ENCODE measurements at regions not wholly inside any gene's neighbourhood (a gene's known extent, or its start where the extent isn't known, plus 50 kb on each side); places are given as distances from the start of the nearest gene placed in this dataset.

- no peak for TF ChIP-seq EZH2 (IDR thresholded peaks at IDR 0.05; ENCODE audit: low read depth)
- no peak for TF ChIP-seq CTCF (conservative IDR thresholded peaks at IDR 0.05)
- intact Hi-C loops (cut with micrococcal nuclease; ENCODE audit: unreplicated experiment): no loop called here
- no peak for DNase-seq
- Histone ChIP-seq H3K79me2 (ENCODE audit: low read depth) (no peaks in the 10 kb centered on the region), H3K27ac (no peak overlapping the region), H3K36me3 (ENCODE audit: low read depth) (no peaks in the 10 kb centered on the region), H3K4me2 (no peak overlapping the region), H3K9me3 (ENCODE audit: insufficient read depth, low read depth) (no peaks in the 10 kb centered on the region), H3K4me3 (no peak overlapping the region), H3K4me1 (replicated peaks; ENCODE audit: insufficient read depth) (no peaks in the 10 kb centered on the region), H4K20me1 (ENCODE audit: insufficient read depth) (no peaks in the 10 kb centered on the region), H3F3A (ENCODE audit: insufficient read depth, low read depth) (no peaks in the 10 kb centered on the region), H3K9me2 (ENCODE audit: insufficient read depth) (0 out of 2 replicates have a peak, but pooled peaks cover 3% of the 10 kb centered on the region), H2AFZ (no peak overlapping the region), H3K27me3 (ENCODE audit: insufficient read depth, low read depth) (no peaks in the 10 kb centered on the region)
- no TSS peak for BruUV-seq (replicated peaks)
- POLR2A ChIA-PET (ENCODE audit: unreplicated experiment): no interaction called here
- CTCF ChIA-PET: no interaction called here
These were observed 1112.6 kb downstream of the IGSF11 start for GRCh38 chr3:117922039-117922438.

- Histone ChIP-seq H3K9me3 (ENCODE audit: insufficient read depth, low read depth) (no peaks in the 10 kb centered on the region), H3K36me3 (ENCODE audit: low read depth) (no peaks in the 10 kb centered on the region), H3F3A (ENCODE audit: insufficient read depth, low read depth) (no peaks in the 10 kb centered on the region), H3K4me3 (no peak overlapping the region), H4K20me1 (ENCODE audit: insufficient read depth) (no peaks in the 10 kb centered on the region), H3K27me3 (ENCODE audit: insufficient read depth, low read depth) (no peaks in the 10 kb centered on the region), H3K27ac (no peak overlapping the region), H3K4me1 (replicated peaks; ENCODE audit: insufficient read depth) (no peaks in the 10 kb centered on the region), H3K9me2 (ENCODE audit: insufficient read depth) (0 out of 2 replicates have a peak, but pooled peaks cover 3% of the 10 kb centered on the region), H3K4me2 (no peak overlapping the region), H3K79me2 (ENCODE audit: low read depth) (no peaks in the 10 kb centered on the region), H2AFZ (no peak overlapping the region)
- TF ChIP-seq EZH2 (IDR thresholded peaks at IDR 0.05; ENCODE audit: low read depth): no peak
- TF ChIP-seq CTCF (conservative IDR thresholded peaks at IDR 0.05): no peak
- intact Hi-C loops (cut with micrococcal nuclease; ENCODE audit: unreplicated experiment): no loop called here
- DNase-seq: no peak
- POLR2A ChIA-PET (ENCODE audit: unreplicated experiment): no interaction called here
- CTCF ChIA-PET: no interaction called here
- BruUV-seq (replicated peaks): no TSS peak
These were observed 1107.8 kb downstream of the IGSF11 start for GRCh38 chr3:117926819-117927218.

GRCh38 chr3:117927825-117928224, 1106.8 kb downstream of the IGSF11 start:
- no peak overlapping the region for H2AFZ ChIP-seq
- 0 out of 2 replicates have a peak, but pooled peaks cover 3% of the 10 kb centered on the region for H3K9me2 ChIP-seq (ENCODE audit: insufficient read depth)

More at GRCh38 chr3:117927825-117928224, 1106.8 kb downstream of the IGSF11 start:
- Histone ChIP-seq H3F3A (ENCODE audit: insufficient read depth, low read depth) (no peaks in the 10 kb centered on the region), H3K9me3 (ENCODE audit: insufficient read depth, low read depth) (no peaks in the 10 kb centered on the region), H3K4me2 (no peak overlapping the region), H3K4me1 (replicated peaks; ENCODE audit: insufficient read depth) (no peaks in the 10 kb centered on the region), H3K79me2 (ENCODE audit: low read depth) (no peaks in the 10 kb centered on the region), H4K20me1 (ENCODE audit: insufficient read depth) (no peaks in the 10 kb centered on the region), H3K27me3 (ENCODE audit: insufficient read depth, low read depth) (no peaks in the 10 kb centered on the region), H3K27ac (no peak overlapping the region), H3K36me3 (ENCODE audit: low read depth) (no peaks in the 10 kb centered on the region), H3K4me3 (no peak overlapping the region)
- TF ChIP-seq EZH2 (IDR thresholded peaks at IDR 0.05; ENCODE audit: low read depth) (no peak), CTCF (conservative IDR thresholded peaks at IDR 0.05) (no peak)
- ChIA-PET POLR2A (ENCODE audit: unreplicated experiment) (no interaction called here), CTCF (no interaction called here)
- intact Hi-C loops (cut with micrococcal nuclease; ENCODE audit: unreplicated experiment): no loop called here
- BruUV-seq (replicated peaks): no TSS peak
- DNase-seq: no peak

All from PC-9 (cell line).